ENCODE measurements at regions not wholly inside any gene's neighbourhood (a gene's known extent, or its start where the extent isn't known, plus 50 kb on each side); places are given as distances from the start of the nearest gene placed in this dataset.

- Histone ChIP-seq H2AFZ (ENCODE audit: insufficient read depth, low read depth, low read length, poor library complexity, severe bottlenecking) (no peak overlapping the region), H3K36me3 (replicated peaks in 1 of 2; ENCODE audit: control insufficient read depth in 1 of 2, insufficient read depth in 2 of 2, low read length in 2 of 2) (no peaks in the 10 kb centered on the region), H3K27ac (ENCODE audit: low read depth in 1 of 2, low read length in 2 of 2) (no peak overlapping the region), H3K9ac (ENCODE audit: insufficient read depth, low read length, poor library complexity, severe bottlenecking) (no peak overlapping the region), H3K4me3 (replicated peaks in 1 of 3; ENCODE audit: low read depth in 2 of 3, low read length in 3 of 3) (no peak overlapping the region), H3K4me2 (replicated peaks; ENCODE audit: extremely low read depth, low read length, poor library complexity, severe bottlenecking) (no peak overlapping the region), H3K79me2 (ENCODE audit: insufficient read depth, low read length) (no peaks in the 10 kb centered on the region), H4K20me1 (ENCODE audit: insufficient read depth, low read length) (no peaks in the 10 kb centered on the region), H3K4me1 (ENCODE audit: control insufficient read depth in 1 of 2, insufficient read depth in 2 of 2, low read length in 2 of 2) (no peaks in the 10 kb centered on the region), H3K27me3 (ENCODE audit: control insufficient read depth in 2 of 2, insufficient read depth in 2 of 2, low read length in 2 of 2) (peaks cover 0 to 3% of the 10 kb centered on the region in 2 donors), H3K9me3 (replicated peaks in 1 of 2; ENCODE audit: control insufficient read depth in 1 of 2, insufficient read depth in 1 of 2, low read length in 2 of 2) (no peaks in the 10 kb centered on the region)
- Mint-ChIP-seq H3K36me3 (no peaks in the 10 kb centered on the region), H3K27ac (no peak overlapping the region), H3K9me3 (no peaks in the 10 kb centered on the region), H3K27me3 (ENCODE audit: low read depth in 3 of 3) (peaks cover 0 to 6% (median 4%) of the 10 kb centered on the region in 3 donors), H3K4me1 (no peaks in the 10 kb centered on the region), H3K4me3 (no peak overlapping the region)
- DNase-seq, result no peak
- TF ChIP-seq CTCF (IDR thresholded peaks at IDR 0.05), result no peak
- intact Hi-C loops (cut with micrococcal nuclease), result no loop called here
Measured at GRCh38 chr11:103602840-103603239, 433.6 kb upstream of the DDI1 start.

GRCh38 chr11:103604310-103604709 lies 432.1 kb upstream of the DDI1 start:
- H3K27me3 ChIP-seq (ENCODE audit: control insufficient read depth in 2 of 2, insufficient read depth in 2 of 2, low read length in 2 of 2), result peaks cover 0 to 3% of the 10 kb centered on the region in 2 donors
- H3K9me3 Mint-ChIP-seq, result no peaks in the 10 kb centered on the region
- H3K4me2 ChIP-seq (replicated peaks; ENCODE audit: extremely low read depth, low read length, poor library complexity, severe bottlenecking), result no peak overlapping the region
- TF ChIP-seq CTCF (IDR thresholded peaks at IDR 0.05), result no peak
- H3K4me3 ChIP-seq (replicated peaks in 1 of 3; ENCODE audit: low read depth in 2 of 3, low read length in 3 of 3), result no peak overlapping the region
- H3K9me3 ChIP-seq (replicated peaks in 1 of 2; ENCODE audit: control insufficient read depth in 1 of 2, insufficient read depth in 1 of 2, low read length in 2 of 2), result no peaks in the 10 kb centered on the region
- H4K20me1 ChIP-seq (ENCODE audit: insufficient read depth, low read length), result no peaks in the 10 kb centered on the region
- H3K27ac ChIP-seq (ENCODE audit: low read depth in 1 of 2, low read length in 2 of 2), result no peak overlapping the region
- H2AFZ ChIP-seq (ENCODE audit: insufficient read depth, low read depth, low read length, poor library complexity, severe bottlenecking), result no peak overlapping the region
- no peak overlapping the region for H3K4me3 Mint-ChIP-seq
- no peak for DNase-seq
- whole genome bisulfite sequencing (ENCODE audit: insufficient coverage), result 100% methylated on average over 1 of the region's 2 CpGs
- H3K27ac Mint-ChIP-seq, result no peak overlapping the region
- H3K36me3 Mint-ChIP-seq, result no peaks in the 10 kb centered on the region
- peaks cover 0 to 5% (median 4%) of the 10 kb centered on the region in 3 donors for H3K27me3 Mint-ChIP-seq (ENCODE audit: low read depth in 3 of 3)
- no peaks in the 10 kb centered on the region for H3K4me1 ChIP-seq (ENCODE audit: control insufficient read depth in 1 of 2, insufficient read depth in 2 of 2, low read length in 2 of 2)
- H3K9ac ChIP-seq (ENCODE audit: insufficient read depth, low read length, poor library complexity, severe bottlenecking), result no peak overlapping the region
- intact Hi-C loops (cut with micrococcal nuclease), result no loop called here
- H3K36me3 ChIP-seq (replicated peaks in 1 of 2; ENCODE audit: control insufficient read depth in 1 of 2, insufficient read depth in 2 of 2, low read length in 2 of 2), result no peaks in the 10 kb centered on the region
- no peaks in the 10 kb centered on the region for H3K79me2 ChIP-seq (ENCODE audit: insufficient read depth, low read length)
- no peaks in the 10 kb centered on the region for H3K4me1 Mint-ChIP-seq
